ENCODE measurements at regions not wholly inside any gene's neighbourhood (a gene's known extent, or its start where the extent isn't known, plus 50 kb on each side); places are given as distances from the start of the nearest gene placed in this dataset.
"Not testable (repeated sequence)": the region's sequence is repeated elsewhere in the genome, so short reads cannot be mapped to it uniquely, and the experiment has no call there.

- no peak for TF ChIP-seq TERF1 (CRISPR knock-in tag; IDR thresholded peaks at IDR 0.05)
- no peak for TF ChIP-seq ZNF766 (CRISPR knock-in tag; IDR thresholded peaks at IDR 0.05; ENCODE audit: borderline replicate concordance)
- TF ChIP-seq ZMYM4 (CRISPR knock-in tag; IDR thresholded peaks at IDR 0.05) = no peak
- no peak for TF ChIP-seq ZNF773 (CRISPR knock-in tag; IDR thresholded peaks at IDR 0.05; ENCODE audit: borderline replicate concordance)
- no peak for TF ChIP-seq HNRNPH1 (optimal IDR thresholded peaks at IDR 0.05; ENCODE audit: low read depth, low read length)
- TF ChIP-seq ATF7 (IDR thresholded peaks at IDR 0.05) = no peak
- no peak for TF ChIP-seq ATF7 (CRISPR knock-in tag; IDR thresholded peaks at IDR 0.05)
- no peak for TF ChIP-seq MIER3 (CRISPR knock-in tag; IDR thresholded peaks at IDR 0.05; ENCODE audit: borderline replicate concordance)
- TF ChIP-seq TFAP4 (IDR thresholded peaks at IDR 0.05; ENCODE audit: borderline replicate concordance, low read depth) = no peak
- TF ChIP-seq ZNF468 (CRISPR knock-in tag; IDR thresholded peaks at IDR 0.05) = no peak
Measured at GRCh38 chr4:12005471-12005870, 576.8 kb upstream of the HS3ST1 start (continued).

- not testable (repeated sequence) for H3K4me3 ChIP-seq (replicated peaks in 1 of 3; ENCODE audit: insufficient read depth in 1 of 3, low read depth in 2 of 3, low read length in 3 of 3); FAIRE-seq; H4K20me1 ChIP-seq (ENCODE audit: insufficient read depth, low read length)
Measured at GRCh38 chr4:11996581-11996980, 567.9 kb upstream of the HS3ST1 start.

More at GRCh38 chr4:11996581-11996980, 567.9 kb upstream of the HS3ST1 start:
- H3K4me2 ChIP-seq (ENCODE audit: low read depth, low read length); DNase-seq (ENCODE audit: low spot score); H3K4me1 ChIP-seq (ENCODE audit: insufficient read depth, low read length); ATAC-seq; BruUV-seq (replicated peaks); POLR2A ChIA-PET; H3K9ac ChIP-seq (ENCODE audit: insufficient read depth, low read depth, low read length); H3K27me3 ChIP-seq (ENCODE audit: control insufficient read depth in 1 of 2, insufficient read depth in 2 of 2, low read length in 2 of 2); H2AFZ ChIP-seq (ENCODE audit: low read length); H3K36me3 ChIP-seq (replicated peaks in 1 of 2; ENCODE audit: control insufficient read depth in 1 of 2, insufficient read depth in 2 of 2, low read length in 2 of 2); H3K27ac ChIP-seq (ENCODE audit: extremely low read length, insufficient read depth, low read length); intact Hi-C loops (cut with micrococcal nuclease; ENCODE audit: unreplicated experiment); H3K79me2 ChIP-seq (ENCODE audit: insufficient read depth, low read length); CTCF ChIA-PET (ENCODE audit: low intra/inter-chr PET ratio, low total read pairs); in situ Hi-C loops (cut with HindIII; ENCODE audit: extremely low pct_ligation_motif_present, low pct_unique_long_range_greater_than_20kb): not testable (repeated sequence)
- WGBS (ENCODE audit: low lambda C conversion rate) = 13% methylated on average over 5 of the region's 5 CpGs
- peaks cover 88% of the 10 kb centered on the region for H3K9me3 ChIP-seq (ENCODE audit: low read length)

Data from HepG2 (cell line).